ENCODE measurements at regions not wholly inside any gene's neighbourhood (a gene's known extent, or its start where the extent isn't known, plus 50 kb on each side); places are given as distances from the start of the nearest gene placed in this dataset.
A peak's percentile ranks its signal among the peaks of the same experiment; 100 is the strongest.

DNA sequence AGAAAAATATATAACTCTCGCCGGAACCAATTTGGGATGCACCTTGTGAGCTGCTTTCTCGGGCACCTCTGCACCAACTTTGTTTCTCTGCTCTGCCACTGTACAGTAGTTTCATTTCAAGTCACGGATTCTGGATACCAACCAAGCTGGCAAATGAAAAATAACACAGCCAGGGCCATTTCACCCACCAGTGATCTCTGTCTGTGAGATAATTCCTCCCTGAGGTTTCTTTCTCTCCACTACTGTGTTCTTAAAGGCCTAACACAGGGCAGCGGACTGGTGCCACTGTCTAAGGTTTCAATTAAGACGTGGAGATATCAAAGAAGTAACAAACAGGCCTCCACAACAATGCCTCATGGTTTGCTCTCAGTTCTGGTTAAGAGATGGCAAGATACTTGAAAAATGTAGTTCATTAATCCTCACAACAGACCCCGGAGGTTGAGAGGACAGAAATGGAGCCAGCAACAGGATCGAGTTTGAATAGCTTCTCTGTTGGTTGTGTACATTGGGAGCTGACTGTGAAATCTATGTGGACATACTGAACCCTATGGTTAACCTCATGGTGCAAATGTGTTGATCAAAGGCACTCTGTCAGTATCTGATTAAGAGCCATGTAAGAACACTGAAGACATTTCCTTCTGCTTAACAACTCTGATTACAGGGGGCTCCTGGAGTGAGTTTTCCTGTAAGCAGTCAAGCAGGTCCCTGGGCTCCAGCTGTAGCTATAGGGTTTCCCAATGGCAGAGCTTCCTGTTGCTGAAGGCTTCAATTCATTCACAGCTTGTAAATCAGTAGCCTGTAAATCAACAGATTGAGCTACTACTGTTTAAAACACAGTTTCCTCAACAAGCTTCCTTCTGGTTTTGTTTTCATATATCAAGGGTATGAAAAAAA lies 470.5 kb downstream of the EPHA3 start:
- Histone ChIP-seq H3K27me3 (ENCODE audit: control insufficient read depth, insufficient read depth, low read length) (no peaks in the 10 kb centered on the region), H3K4me3 (ENCODE audit: low read depth, low read length) (no peak overlapping the region), H3K36me3 (ENCODE audit: control insufficient read depth, insufficient read depth, low read length) (no peaks in the 10 kb centered on the region)
- DNase-seq (ENCODE audit: low read depth) (no peak), FAIRE-seq (no peak)
- no peak for TF ChIP-seq CTCF (IDR thresholded peaks at IDR 0.05; ENCODE audit: insufficient read depth, low read length, severe bottlenecking)

- FAIRE-seq (no peak), DNase-seq (ENCODE audit: low read depth) (no peak)
- no peaks in the 10 kb centered on the region for H3K36me3 ChIP-seq (ENCODE audit: control insufficient read depth, insufficient read depth, low read length)
- TF ChIP-seq CTCF (IDR thresholded peaks at IDR 0.05; ENCODE audit: insufficient read depth, low read length, severe bottlenecking) = no peak
- H3K4me3 ChIP-seq (ENCODE audit: low read depth, low read length) = no peak overlapping the region
- H3K27me3 ChIP-seq (ENCODE audit: control insufficient read depth, insufficient read depth, low read length) = no peaks in the 10 kb centered on the region
These were observed 473.4 kb downstream of the EPHA3 start for GRCh38 chr3:89580859-89581258.

DNA sequence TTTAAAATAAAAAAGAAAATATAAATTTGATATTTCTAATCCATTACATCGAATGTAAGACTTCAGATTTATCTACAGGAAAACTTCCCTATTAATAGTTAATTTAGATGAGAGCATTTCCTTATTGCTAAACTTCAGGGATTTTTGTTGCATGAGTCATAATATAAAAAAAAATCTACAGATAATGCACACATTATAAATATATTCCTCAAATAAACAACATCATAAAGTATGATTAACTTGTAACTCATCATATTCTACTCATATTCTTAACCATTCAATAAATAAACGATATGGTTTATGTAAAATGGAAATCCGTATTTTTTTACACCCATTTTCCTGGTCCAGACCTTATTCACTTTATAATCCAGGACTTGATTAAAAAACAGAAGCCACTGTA lies 477.0 kb downstream of the EPHA3 start:
- no peaks in the 10 kb centered on the region for H3K36me3 ChIP-seq (ENCODE audit: control insufficient read depth, insufficient read depth, low read length)
- no peak overlapping the region for H3K4me3 ChIP-seq (ENCODE audit: low read depth, low read length)
- TF ChIP-seq CTCF (IDR thresholded peaks at IDR 0.05; ENCODE audit: insufficient read depth, low read length, severe bottlenecking) = no peak
- no peaks in the 10 kb centered on the region for H3K27me3 ChIP-seq (ENCODE audit: control insufficient read depth, insufficient read depth, low read length)
- DNase-seq (ENCODE audit: low read depth) (peak; percentile 7), FAIRE-seq (no peak)

- FAIRE-seq = no peak
- no peak for DNase-seq (ENCODE audit: low read depth)
These were observed 478.8 kb downstream of the EPHA3 start for GRCh38 chr3:89586256-89586655.

GRCh38 chr3:89586676-89587075 lies 479.3 kb downstream of the EPHA3 start:
- FAIRE-seq (no peak), DNase-seq (ENCODE audit: low read depth) (no peak)
- no peak for TF ChIP-seq CTCF (IDR thresholded peaks at IDR 0.05; ENCODE audit: insufficient read depth, low read length, severe bottlenecking)
- H3K27me3 ChIP-seq (ENCODE audit: control insufficient read depth, insufficient read depth, low read length) = no peaks in the 10 kb centered on the region
- no peaks in the 10 kb centered on the region for H3K36me3 ChIP-seq (ENCODE audit: control insufficient read depth, insufficient read depth, low read length)
- H3K4me3 ChIP-seq (ENCODE audit: low read depth, low read length) = no peak overlapping the region

More at GRCh38 chr3:89586256-89586655, 478.8 kb downstream of the EPHA3 start:
- H3K27me3 ChIP-seq (ENCODE audit: control insufficient read depth, insufficient read depth, low read length) = no peaks in the 10 kb centered on the region
- TF ChIP-seq CTCF (IDR thresholded peaks at IDR 0.05; ENCODE audit: insufficient read depth, low read length, severe bottlenecking) = no peak
- H3K36me3 ChIP-seq (ENCODE audit: control insufficient read depth, insufficient read depth, low read length) = no peaks in the 10 kb centered on the region
- H3K4me3 ChIP-seq (ENCODE audit: low read depth, low read length) = no peak overlapping the region
